Breast epithelium (tissue), 4 donors: ENCODE measurements at regions not wholly inside any gene's neighbourhood (a gene's known extent, or its start where the extent isn't known, plus 50 kb on each side); places are given as distances from the start of the nearest gene placed in this dataset.

Experiments used
- DNase-seq, 2 donors: peaks; one replicate each; pipeline ENCODE4 v3.0.0-alpha.2; 2019; ENCODE audit warnings: low spot score in 2 of 2
- H3K27ac ChIP-seq, 2 donors: fragments of 200-600 bp; sonication (generic) in 1 of 2; one replicate each; pipeline ENCODE4 v1.5.1; 2016 to 2019; ENCODE audit warnings: mild to moderate bottlenecking in 1 of 2
- H3K27me3 ChIP-seq, 2 donors: fragments of 200-600 bp; sonication (generic) in 1 of 2; one replicate each; pipeline versions ENCODE4 v1.5.1 to v1.6.0; 2017 to 2019; ENCODE audit warnings: control low read depth in 1 of 2, mild to moderate bottlenecking in 1 of 2
- H3K36me3 ChIP-seq: fragments of 200-600 bp; one replicate; pipeline ENCODE4 v1.5.1; 2019
- H3K4me1 ChIP-seq, 2 donors: fragments of 200-600 bp; sonication (generic); one replicate each; pipeline ENCODE4 v1.5.1; 2016 to 2019; ENCODE audit warnings: control low read depth in 1 of 2
- H3K4me3 ChIP-seq, 3 donors: fragments of 200-600 bp; sonication (generic); 1 replicate in 2 of 3; 2 replicates in 1 of 3; pipeline ENCODE4 v1.5.1; 2016 to 2019; ENCODE audit warnings: mild to moderate bottlenecking in 3 of 3, moderate library complexity in 2 of 3
- H3K9me3 ChIP-seq, 2 donors: fragments of 200-600 bp; sonication (generic) in 1 of 2; one replicate each; pipeline ENCODE4 v1.5.1; 2016 to 2019; ENCODE audit warnings: control low read depth in 1 of 2
- POLR2A ChIP-seq: fragments of 450-650 bp; IDR thresholded peaks from one replicate; pipeline ENCODE4 v1.6.1; 2016; ENCODE audit warnings: antibody characterized with exemption, mild to moderate bottlenecking, moderate library complexity
- POLR2AphosphoS5 ChIP-seq, 3 donors: sonication (generic); formaldehyde crosslinking; IDR thresholded peaks; one replicate each; pipeline ENCODE4 v1.6.1; 2017; ENCODE audit warnings: antibody characterized with exemption in 3 of 3
- intact Hi-C: fragments of 100-400 bp; cut with DNase I; formaldehyde crosslinking; loops from one replicate; pipeline ENCODE4 v1.15.1; 2023; ENCODE audit warnings: low total_unique reads
- TF ChIP-seq, protein P1 (sequence below), 3 donors: fragments of 450-650 bp; IDR thresholded peaks; one replicate each; pipeline ENCODE4 v1.5.1; 2016 to 2017; ENCODE audit warnings: antibody characterized with exemption in 3 of 3, mild to moderate bottlenecking in 3 of 3, moderate library complexity in 3 of 3

DNA sequence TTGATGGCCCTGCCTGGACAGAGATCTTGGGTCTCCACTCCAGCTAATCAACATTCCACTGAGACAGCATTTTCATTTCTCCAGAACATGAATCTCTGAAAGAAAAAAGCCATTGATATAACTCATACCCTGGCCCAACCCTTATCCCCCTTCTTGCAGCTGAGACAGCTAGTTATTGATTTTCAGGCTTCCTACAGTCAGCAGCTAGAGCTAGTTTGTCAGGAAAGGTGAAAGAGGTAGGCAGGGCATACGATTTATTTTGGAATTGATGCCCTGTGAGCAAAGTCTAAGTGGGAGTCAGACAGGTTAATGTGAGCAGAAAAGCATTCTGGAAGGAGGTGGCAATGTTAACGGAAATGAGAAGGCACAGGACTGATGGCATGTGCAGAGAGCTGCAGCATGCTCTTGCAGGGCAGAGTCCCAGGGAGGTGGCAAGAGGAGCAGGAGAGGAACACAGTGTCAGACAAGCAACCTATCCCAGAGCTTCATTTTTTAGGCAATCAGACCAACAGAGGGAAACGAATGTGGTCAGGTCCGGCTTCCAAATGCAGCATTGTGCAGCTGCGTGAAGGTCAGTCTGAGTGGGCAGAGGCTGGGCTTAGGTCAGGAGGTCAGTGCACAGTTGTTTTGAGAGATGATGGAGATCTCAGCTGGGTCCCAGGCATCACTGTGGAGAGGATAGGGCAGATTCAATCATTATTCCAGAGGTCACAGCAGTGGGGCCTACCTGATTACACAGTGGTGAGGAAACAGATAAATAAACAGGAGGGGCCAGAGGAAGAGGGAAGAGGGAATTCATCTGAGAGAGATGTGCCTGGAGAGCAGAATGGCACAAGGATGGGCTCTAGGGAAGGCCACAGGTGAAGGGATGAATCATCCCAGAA is 134.8 kb downstream of the CMPK2 start:
- no peaks in the 10 kb centered on the region for H3K4me1 ChIP-seq
- no peak for DNase-seq
- intact Hi-C loops: no loop called here
- TF ChIP-seq, protein P1, sequence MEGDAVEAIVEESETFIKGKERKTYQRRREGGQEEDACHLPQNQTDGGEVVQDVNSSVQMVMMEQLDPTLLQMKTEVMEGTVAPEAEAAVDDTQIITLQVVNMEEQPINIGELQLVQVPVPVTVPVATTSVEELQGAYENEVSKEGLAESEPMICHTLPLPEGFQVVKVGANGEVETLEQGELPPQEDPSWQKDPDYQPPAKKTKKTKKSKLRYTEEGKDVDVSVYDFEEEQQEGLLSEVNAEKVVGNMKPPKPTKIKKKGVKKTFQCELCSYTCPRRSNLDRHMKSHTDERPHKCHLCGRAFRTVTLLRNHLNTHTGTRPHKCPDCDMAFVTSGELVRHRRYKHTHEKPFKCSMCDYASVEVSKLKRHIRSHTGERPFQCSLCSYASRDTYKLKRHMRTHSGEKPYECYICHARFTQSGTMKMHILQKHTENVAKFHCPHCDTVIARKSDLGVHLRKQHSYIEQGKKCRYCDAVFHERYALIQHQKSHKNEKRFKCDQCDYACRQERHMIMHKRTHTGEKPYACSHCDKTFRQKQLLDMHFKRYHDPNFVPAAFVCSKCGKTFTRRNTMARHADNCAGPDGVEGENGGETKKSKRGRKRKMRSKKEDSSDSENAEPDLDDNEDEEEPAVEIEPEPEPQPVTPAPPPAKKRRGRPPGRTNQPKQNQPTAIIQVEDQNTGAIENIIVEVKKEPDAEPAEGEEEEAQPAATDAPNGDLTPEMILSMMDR (IDR thresholded peaks at IDR 0.05): no peak
- TF ChIP-seq POLR2A: no peak
- no peak for TF ChIP-seq POLR2AphosphoS5 (IDR thresholded peaks at IDR 0.05)
- no peaks in the 10 kb centered on the region for H3K36me3 ChIP-seq
- no peak overlapping the region for H3K4me3 ChIP-seq
- no peaks in the 10 kb centered on the region for H3K9me3 ChIP-seq
- H3K27ac ChIP-seq: no peak overlapping the region
- no peaks in the 10 kb centered on the region for H3K27me3 ChIP-seq

DNA sequence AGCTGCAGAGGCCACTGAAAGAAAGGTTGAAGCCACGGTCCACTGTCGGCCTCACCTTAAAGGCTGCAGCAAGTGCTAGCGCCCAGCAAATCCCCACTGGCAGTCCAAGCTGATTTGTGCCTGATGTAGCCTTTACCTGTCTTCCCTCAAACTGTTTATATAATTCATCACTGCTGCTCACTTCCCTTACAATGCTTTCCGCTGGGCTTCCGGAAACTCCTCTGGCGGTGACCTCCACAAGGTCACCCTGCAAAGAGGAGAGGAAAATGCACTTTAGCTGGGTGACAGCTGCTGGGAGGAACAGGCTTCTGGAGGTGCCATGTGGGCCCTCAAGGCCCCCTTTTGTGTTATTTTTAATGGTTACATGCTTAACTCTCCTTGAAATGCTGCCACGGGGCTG is 126.2 kb downstream of the CMPK2 start:
- no peak for TF ChIP-seq POLR2A
- TF ChIP-seq, protein P1 (IDR thresholded peaks at IDR 0.05): no peak
- no peak for TF ChIP-seq POLR2AphosphoS5 (IDR thresholded peaks at IDR 0.05)
- H3K4me1 ChIP-seq: no peaks in the 10 kb centered on the region
- intact Hi-C loops: no loop called here
- H3K9me3 ChIP-seq: no peaks in the 10 kb centered on the region
- no peaks in the 10 kb centered on the region for H3K36me3 ChIP-seq
- H3K4me3 ChIP-seq: no peak overlapping the region
- H3K27me3 ChIP-seq: peaks cover 0 to 3% of the 10 kb centered on the region in 2 donors
- no peak overlapping the region for H3K27ac ChIP-seq
- DNase-seq: no peak

DNA sequence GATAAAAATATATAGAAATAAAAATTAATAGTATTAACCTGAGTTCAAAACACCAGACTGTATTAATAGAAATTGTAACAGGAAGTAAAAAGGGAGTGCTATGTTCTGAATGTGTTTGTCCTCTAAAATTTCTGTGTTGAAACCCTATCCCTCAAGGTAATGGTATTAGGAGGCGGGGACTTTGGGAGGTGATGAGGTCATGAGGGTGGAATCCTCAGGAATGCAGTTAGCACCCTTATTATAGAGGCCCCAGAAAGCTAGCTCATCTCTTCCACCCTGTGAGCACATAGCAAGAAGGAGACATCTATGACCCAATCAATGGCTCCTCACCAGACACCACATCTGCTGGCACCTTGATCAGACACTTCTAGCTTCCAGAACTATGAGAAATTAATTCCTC is 124.5 kb downstream of the CMPK2 start:
- Histone ChIP-seq H3K9me3 (no peaks in the 10 kb centered on the region), H3K36me3 (no peaks in the 10 kb centered on the region), H3K4me1 (no peaks in the 10 kb centered on the region), H3K27ac (no peak overlapping the region), H3K4me3 (no peak overlapping the region), H3K27me3 (peaks cover 0 to 3% of the 10 kb centered on the region in 2 donors)
- intact Hi-C loops: no loop called here
- TF ChIP-seq POLR2A (no peak), POLR2AphosphoS5 (IDR thresholded peaks at IDR 0.05) (no peak)
- TF ChIP-seq, protein P1 (IDR thresholded peaks at IDR 0.05): no peak
- DNase-seq: no peak

DNA sequence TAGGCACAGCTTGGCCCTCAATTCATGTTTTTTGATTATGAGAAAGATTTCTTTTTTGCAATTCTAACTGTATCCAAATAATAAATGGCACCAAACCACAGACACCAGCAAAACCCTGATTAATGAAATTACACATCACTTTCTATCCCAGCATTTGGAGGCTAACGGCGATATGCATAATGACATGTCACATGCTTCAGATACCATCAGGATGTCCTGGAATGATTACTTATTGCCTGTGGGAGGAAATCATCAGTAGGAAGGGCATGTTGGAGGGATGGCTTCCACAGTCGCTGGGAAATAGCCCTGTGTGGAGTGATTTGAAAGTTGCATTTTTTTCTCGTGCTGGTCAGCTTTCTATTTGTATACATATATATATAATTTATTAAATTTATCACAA is 121.7 kb downstream of the CMPK2 start:
- Histone ChIP-seq H3K27ac (no peak overlapping the region), H3K4me3 (no peak overlapping the region), H3K27me3 (peaks cover 0 to 3% of the 10 kb centered on the region in 2 donors), H3K4me1 (no peaks in the 10 kb centered on the region), H3K36me3 (no peaks in the 10 kb centered on the region), H3K9me3 (no peaks in the 10 kb centered on the region)
- intact Hi-C loops: no loop called here
- TF ChIP-seq, protein P1 (IDR thresholded peaks at IDR 0.05): no peak
- TF ChIP-seq POLR2AphosphoS5 (IDR thresholded peaks at IDR 0.05) (no peak), POLR2A (no peak)
- no peak for DNase-seq

DNA sequence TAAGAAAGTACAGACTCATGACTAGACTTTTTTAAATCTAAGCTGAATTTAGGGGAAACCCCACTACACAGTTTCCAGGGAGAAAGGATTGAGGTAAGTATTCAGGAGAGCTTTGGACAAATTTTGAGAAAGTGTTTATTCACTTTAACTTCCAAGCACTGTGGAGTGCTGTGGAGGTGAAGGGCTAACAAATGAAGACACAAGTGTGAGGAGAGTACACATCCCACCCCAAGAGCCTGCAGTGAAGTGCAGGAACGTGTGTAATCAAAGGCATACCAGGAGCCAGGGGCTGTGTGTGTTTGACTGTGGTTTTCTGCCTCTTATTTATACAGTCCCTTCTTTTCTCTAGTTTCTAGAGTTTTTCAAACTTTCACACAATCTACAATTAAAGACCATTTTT is 118.3 kb downstream of the CMPK2 start:
- TF ChIP-seq POLR2AphosphoS5 (IDR thresholded peaks at IDR 0.05): no peak
- TF ChIP-seq POLR2A: no peak
- TF ChIP-seq, protein P1 (IDR thresholded peaks at IDR 0.05): no peak
- intact Hi-C loops: no loop called here

More for the DNA sequence above, 118.3 kb downstream of the CMPK2 start:
- Histone ChIP-seq H3K4me1 (no peaks in the 10 kb centered on the region), H3K36me3 (no peaks in the 10 kb centered on the region), H3K27me3 (no peaks in the 10 kb centered on the region), H3K27ac (no peak overlapping the region), H3K4me3 (no peak overlapping the region), H3K9me3 (no peaks in the 10 kb centered on the region)
- DNase-seq: no peak
